MG63 (cell line): ENCODE measurements at regions not wholly inside any gene's neighbourhood (a gene's known extent, or its start where the extent isn't known, plus 50 kb on each side); places are given as distances from the start of the nearest gene placed in this dataset.
A peak's percentile ranks its signal among the peaks of the same experiment; 100 is the strongest.
"Not testable (repeated sequence)": the region's sequence is repeated elsewhere in the genome, so short reads cannot be mapped to it uniquely, and the experiment has no call there.

Experiments used
- DNase-seq: peaks from one replicate; pipeline ENCODE4 v3.0.0-alpha.2; 2020
- H3K27me3 ChIP-seq: fragments of 250-450 bp; sonication (Bioruptor Pico); 2 replicates; pipeline ENCODE4 v1.5.1; 2020; ENCODE audit warnings: mild to moderate bottlenecking, moderate library complexity
- H3K36me3 ChIP-seq: fragments of 250-450 bp; sonication (Bioruptor Pico); 2 replicates; pipeline ENCODE4 v1.5.1; 2020; ENCODE audit warnings: mild to moderate bottlenecking, moderate library complexity
- H3K4me3 ChIP-seq: fragments of 250-450 bp; sonication (Bioruptor Pico); 2 replicates; pipeline ENCODE4 v1.5.1; 2020; ENCODE audit warnings: mild to moderate bottlenecking, moderate library complexity
- H3K9me3 ChIP-seq: fragments of 250-450 bp; sonication (Bioruptor Pico); 2 replicates; pipeline ENCODE4 v1.5.1; 2020; ENCODE audit warnings: mild to moderate bottlenecking, moderate library complexity

GRCh38 chr6:80579391-80580023 lies 473.0 kb downstream of the BCKDHB start:
- H3K27me3 ChIP-seq, result no peaks in the 10 kb centered on the region
- H3K4me3 ChIP-seq, result no peak overlapping the region
- no peak for DNase-seq
- H3K9me3 ChIP-seq, result no peaks in the 10 kb centered on the region
- H3K36me3 ChIP-seq, result no peaks in the 10 kb centered on the region

DNA sequence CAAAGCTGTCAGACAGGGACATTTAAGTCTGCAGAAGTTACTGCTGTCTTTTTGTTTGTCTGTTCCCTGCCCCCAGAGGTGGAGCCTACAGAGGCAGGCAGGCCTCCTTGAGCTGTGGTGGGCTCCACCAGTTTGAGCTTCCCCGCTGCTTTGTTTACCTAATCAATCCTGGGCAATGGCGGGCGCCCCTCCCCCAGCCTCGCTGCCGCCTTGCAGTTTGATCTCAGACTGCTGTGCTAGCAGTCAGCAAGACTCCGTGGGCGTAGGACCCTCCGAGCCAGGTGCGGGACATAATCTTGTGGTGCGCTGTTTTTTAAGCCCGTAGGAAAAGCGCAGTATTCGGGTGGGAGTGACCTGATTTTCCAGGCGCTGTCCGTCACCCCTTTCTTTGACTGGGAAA lies 466.8 kb downstream of the BCKDHB start:
- H3K9me3 ChIP-seq, H3K27me3 ChIP-seq, H3K36me3 ChIP-seq, H3K4me3 ChIP-seq, DNase-seq: not testable (repeated sequence)

- H3K27me3 ChIP-seq, result no peaks in the 10 kb centered on the region
- H3K4me3 ChIP-seq, result no peak overlapping the region
- no peaks in the 10 kb centered on the region for H3K36me3 ChIP-seq
- no peak for DNase-seq
- H3K9me3 ChIP-seq, result peaks cover 2% of the 10 kb centered on the region; the same call in 1 of the 2 replicates
Measured at GRCh38 chr6:80566361-80566760, 459.9 kb downstream of the BCKDHB start.

GRCh38 chr6:80553071-80553740 lies 446.7 kb downstream of the BCKDHB start:
- Histone ChIP-seq H3K9me3 (no peaks in the 10 kb centered on the region), H3K27me3 (no peaks in the 10 kb centered on the region), H3K4me3 (no peak overlapping the region), H3K36me3 (no peaks in the 10 kb centered on the region)
- no peak for DNase-seq

DNA sequence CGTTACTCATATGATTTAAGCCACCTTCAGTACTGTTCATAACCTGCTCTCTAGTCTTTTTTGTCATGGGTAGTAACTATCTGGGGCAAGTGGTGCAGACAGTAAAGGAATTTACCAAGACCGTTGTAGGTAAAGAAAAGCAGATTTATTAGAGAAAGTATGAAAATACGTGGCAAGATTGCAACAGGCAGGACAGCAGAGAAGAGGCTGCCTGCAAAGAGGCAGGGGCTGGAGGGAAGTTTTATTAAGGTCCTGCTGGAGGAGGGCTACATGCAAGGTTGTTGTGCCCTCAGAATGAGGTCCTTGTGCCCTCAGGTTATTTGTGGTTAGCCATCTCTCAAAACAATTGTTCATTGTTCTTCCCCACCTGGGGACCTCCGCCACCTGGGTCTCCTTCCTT lies 444.3 kb downstream of the BCKDHB start:
- Histone ChIP-seq H3K4me3 (no peak overlapping the region), H3K9me3 (no peaks in the 10 kb centered on the region), H3K27me3 (no peaks in the 10 kb centered on the region), H3K36me3 (no peaks in the 10 kb centered on the region)
- no peak for DNase-seq

DNA sequence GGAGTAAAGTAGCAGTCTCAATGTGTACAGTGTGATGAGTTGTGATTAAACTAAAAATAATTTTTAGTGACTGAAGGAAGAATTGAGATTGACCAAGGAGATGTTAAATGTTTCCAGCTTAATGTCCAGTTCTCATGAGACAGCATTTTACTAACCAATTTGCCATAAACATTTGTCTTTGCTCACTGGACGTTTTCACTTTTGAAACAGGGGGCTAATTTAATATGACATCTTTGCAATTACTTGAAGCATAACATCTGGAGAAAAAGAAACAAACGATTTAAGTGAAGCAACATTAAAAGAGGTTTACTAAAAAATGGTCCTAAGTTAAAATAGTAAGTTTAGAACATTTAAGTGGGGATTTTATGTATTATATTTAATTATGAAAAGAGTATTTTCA lies 443.8 kb downstream of the BCKDHB start:
- Histone ChIP-seq H3K27me3 (no peaks in the 10 kb centered on the region), H3K4me3 (no peak overlapping the region), H3K9me3 (no peaks in the 10 kb centered on the region), H3K36me3 (no peaks in the 10 kb centered on the region)
- no peak for DNase-seq

- no peaks in the 10 kb centered on the region for H3K27me3 ChIP-seq
- H3K4me3 ChIP-seq, result no peak overlapping the region
- H3K36me3 ChIP-seq, result no peaks in the 10 kb centered on the region
- H3K9me3 ChIP-seq, result no peaks in the 10 kb centered on the region
- DNase-seq, result peak; percentile 9
Measured at GRCh38 chr6:80548532-80548931, 442.1 kb downstream of the BCKDHB start.

- Histone ChIP-seq H3K9me3 (no peaks in the 10 kb centered on the region), H3K27me3 (no peaks in the 10 kb centered on the region), H3K36me3 (no peaks in the 10 kb centered on the region), H3K4me3 (no peak overlapping the region)
- DNase-seq, result peak; percentile 40
Measured at GRCh38 chr6:80547827-80548226, 441.4 kb downstream of the BCKDHB start.

DNA sequence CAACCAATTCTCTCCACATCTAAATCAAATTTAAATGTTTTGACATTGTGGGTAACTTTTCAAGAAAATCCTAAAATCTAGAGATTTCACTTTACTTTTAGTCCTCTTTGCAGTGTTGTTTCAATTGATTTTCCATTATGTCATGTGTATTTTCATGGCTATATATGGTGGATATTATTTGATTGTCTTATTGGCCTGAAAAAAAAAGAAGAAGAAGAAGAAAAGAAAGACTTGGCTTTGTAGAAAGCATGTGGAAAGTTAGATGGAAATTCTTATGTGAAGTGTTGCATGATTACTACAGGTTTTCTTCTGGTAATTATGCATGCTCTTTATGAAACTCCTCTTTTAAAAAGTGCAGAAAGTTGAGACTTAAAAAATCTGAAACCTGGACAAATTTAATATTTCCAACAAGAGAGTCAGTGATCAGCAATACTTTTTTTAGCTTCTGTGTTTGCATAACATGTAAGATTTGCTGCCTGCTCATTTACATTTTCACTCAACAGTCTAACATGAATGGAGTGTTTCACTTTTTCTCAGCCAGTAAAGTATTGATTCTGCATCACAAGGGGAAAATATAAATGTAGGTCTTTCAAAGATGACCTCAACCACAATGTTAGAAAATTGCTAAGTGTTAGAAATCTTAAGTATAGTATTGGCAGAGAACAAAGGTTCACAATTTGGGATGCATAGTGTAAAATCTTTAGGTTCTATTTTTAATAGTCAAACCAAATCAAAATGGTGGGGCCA lies 438.7 kb downstream of the BCKDHB start:
- DNase-seq, result no peak
- Histone ChIP-seq H3K27me3 (no peaks in the 10 kb centered on the region), H3K9me3 (no peaks in the 10 kb centered on the region), H3K4me3 (no peak overlapping the region), H3K36me3 (no peaks in the 10 kb centered on the region)

GRCh38 chr6:80544555-80544954 lies 438.1 kb downstream of the BCKDHB start:
- Histone ChIP-seq H3K27me3 (no peaks in the 10 kb centered on the region), H3K4me3 (no peak overlapping the region), H3K9me3 (no peaks in the 10 kb centered on the region), H3K36me3 (no peaks in the 10 kb centered on the region)
- no peak for DNase-seq

GRCh38 chr6:80543598-80544222 lies 437.2 kb downstream of the BCKDHB start:
- no peaks in the 10 kb centered on the region for H3K9me3 ChIP-seq
- H3K27me3 ChIP-seq, result no peaks in the 10 kb centered on the region
- H3K36me3 ChIP-seq, result no peaks in the 10 kb centered on the region
- no peak overlapping the region for H3K4me3 ChIP-seq
- peak; percentile 5 for DNase-seq

GRCh38 chr6:80543151-80543550 lies 436.7 kb downstream of the BCKDHB start:
- no peak for DNase-seq
- H3K27me3 ChIP-seq, result no peaks in the 10 kb centered on the region
- H3K4me3 ChIP-seq, result no peak overlapping the region
- no peaks in the 10 kb centered on the region for H3K9me3 ChIP-seq
- no peaks in the 10 kb centered on the region for H3K36me3 ChIP-seq

GRCh38 chr6:80541886-80542285 lies 435.4 kb downstream of the BCKDHB start:
- Histone ChIP-seq H3K27me3 (no peaks in the 10 kb centered on the region), H3K36me3 (no peaks in the 10 kb centered on the region), H3K9me3 (no peaks in the 10 kb centered on the region), H3K4me3 (no peak overlapping the region)
- no peak for DNase-seq

DNA sequence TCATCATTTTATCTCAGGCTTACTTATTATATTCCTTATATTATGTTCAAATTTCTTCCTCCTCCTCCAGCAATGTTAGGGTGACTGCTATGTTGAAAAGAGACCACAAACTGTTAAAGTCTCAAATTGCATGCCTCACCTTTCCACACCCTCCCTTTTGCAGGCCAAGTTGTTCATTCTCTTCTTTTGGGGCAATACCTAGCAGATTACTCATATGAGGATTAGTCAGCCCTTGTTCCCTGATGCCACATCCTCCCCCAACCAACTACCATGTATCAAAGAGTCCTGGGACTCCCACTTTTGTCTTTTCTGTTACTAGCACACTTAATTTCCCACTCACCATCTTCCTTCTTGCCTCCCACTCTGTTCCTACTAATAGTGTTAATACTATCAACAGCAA lies 434.7 kb downstream of the BCKDHB start:
- DNase-seq, result peak; percentile 39
- Histone ChIP-seq H3K36me3 (no peaks in the 10 kb centered on the region), H3K4me3 (no peak overlapping the region), H3K9me3 (no peaks in the 10 kb centered on the region), H3K27me3 (no peaks in the 10 kb centered on the region)

- no peak for DNase-seq
- no peaks in the 10 kb centered on the region for H3K27me3 ChIP-seq
- no peak overlapping the region for H3K4me3 ChIP-seq
- H3K9me3 ChIP-seq, result no peaks in the 10 kb centered on the region
- no peaks in the 10 kb centered on the region for H3K36me3 ChIP-seq
Measured at GRCh38 chr6:80540700-80541099, 434.2 kb downstream of the BCKDHB start.

- Histone ChIP-seq H3K9me3 (no peaks in the 10 kb centered on the region), H3K27me3 (no peaks in the 10 kb centered on the region), H3K36me3 (no peaks in the 10 kb centered on the region), H3K4me3 (no peak overlapping the region)
- DNase-seq, result no peak
Measured at GRCh38 chr6:80537118-80537972, 430.9 kb downstream of the BCKDHB start.
